ENCODE measurements at regions not wholly inside any gene's neighbourhood (a gene's known extent, or its start where the extent isn't known, plus 50 kb on each side); places are given as distances from the start of the nearest gene placed in this dataset.

DNA sequence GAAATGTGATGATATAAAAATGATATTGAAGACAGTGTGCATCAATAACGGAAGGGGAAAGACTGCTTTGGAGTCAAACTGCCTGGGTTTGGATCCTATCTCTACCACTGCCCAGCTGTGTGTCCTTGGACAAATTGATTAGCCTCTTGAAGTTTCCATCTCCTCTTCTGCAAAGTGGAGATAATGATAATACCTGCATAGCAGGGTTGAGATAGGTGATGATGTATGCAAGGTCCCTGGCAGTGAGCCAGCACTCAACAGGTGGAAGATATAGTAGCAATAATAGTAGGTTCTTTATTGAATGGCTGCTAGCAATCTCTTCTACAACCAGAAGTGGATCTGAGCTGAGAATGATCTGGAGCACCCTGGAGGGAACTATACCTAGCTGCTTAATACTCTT is 166.7 kb downstream of the MIS18A start:
- no peak for ATAC-seq
- no peak for TF ChIP-seq CTCF (IDR thresholded peaks at IDR 0.05)
- Mint-ChIP-seq H3K4me1 (no peaks in the 10 kb centered on the region), H3K9me3 (no peaks in the 10 kb centered on the region), H3K36me3 (no peaks in the 10 kb centered on the region), H3K27me3 (ENCODE audit: low read depth in 2 of 2) (peaks cover 8 to 12% of the 10 kb centered on the region in 2 donors), H3K4me3 (no peak overlapping the region), H3K27ac (no peak overlapping the region)
- no peaks in the 10 kb centered on the region for H3K4me1 ChIP-seq (ENCODE audit: control insufficient read depth, insufficient read depth, low read length)
- H3K27me3 ChIP-seq (ENCODE audit: control insufficient read depth, insufficient read depth, low read length), result no peaks in the 10 kb centered on the region
- no peak overlapping the region for H3K4me3 ChIP-seq (ENCODE audit: low read length)
- DNase-seq, result no peak
- H3K36me3 ChIP-seq (ENCODE audit: control insufficient read depth, insufficient read depth, low read length), result no peaks in the 10 kb centered on the region
- whole genome bisulfite sequencing (ENCODE audit: insufficient coverage), result 87% methylated on average over 1 of the region's 1 CpG
- intact Hi-C loops (cut with micrococcal nuclease), result no loop called here
- no peaks in the 10 kb centered on the region for H3K9me3 ChIP-seq (ENCODE audit: control insufficient read depth, insufficient read depth, low read length)
- H3K27ac ChIP-seq (ENCODE audit: low read length), result no peak overlapping the region

DNA sequence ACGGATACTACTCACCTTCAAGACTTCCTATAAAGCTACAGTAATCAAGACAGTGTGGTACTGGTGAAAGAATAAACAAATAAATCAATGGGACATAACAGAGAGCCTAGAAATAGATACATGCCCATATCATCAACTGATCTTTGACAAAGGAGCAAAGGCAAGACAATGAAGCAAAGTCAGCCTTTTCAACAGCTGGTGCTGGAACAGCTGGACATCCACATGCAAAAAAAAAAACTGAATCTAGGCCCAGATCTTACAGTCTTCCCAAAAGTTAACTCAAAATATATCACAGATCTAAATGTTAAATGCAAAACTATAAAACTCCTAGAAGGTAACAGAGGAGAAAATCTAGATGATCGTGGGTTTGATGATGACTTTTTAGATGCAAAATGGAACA is 170.3 kb downstream of the MIS18A start:
- Histone ChIP-seq H3K27ac (ENCODE audit: low read length) (no peak overlapping the region), H3K36me3 (ENCODE audit: control insufficient read depth, insufficient read depth, low read length) (no peaks in the 10 kb centered on the region), H3K4me3 (ENCODE audit: low read length) (no peak overlapping the region), H3K4me1 (ENCODE audit: control insufficient read depth, insufficient read depth, low read length) (no peaks in the 10 kb centered on the region), H3K9me3 (ENCODE audit: control insufficient read depth, insufficient read depth, low read length) (no peaks in the 10 kb centered on the region), H3K27me3 (ENCODE audit: control insufficient read depth, insufficient read depth, low read length) (no peaks in the 10 kb centered on the region)
- ATAC-seq (no peak), DNase-seq (no peak)
- no peaks in the 10 kb centered on the region for H3K36me3 Mint-ChIP-seq
- peaks cover 5 to 24% of the 10 kb centered on the region in 2 donors for H3K27me3 Mint-ChIP-seq (ENCODE audit: low read depth in 2 of 2)
- H3K27ac Mint-ChIP-seq, result no peak overlapping the region
- no peak overlapping the region for H3K4me3 Mint-ChIP-seq
- no peak for TF ChIP-seq CTCF (IDR thresholded peaks at IDR 0.05)
- no peaks in the 10 kb centered on the region for H3K4me1 Mint-ChIP-seq
- WGBS (ENCODE audit: insufficient coverage), result no CpG with 5 or more reads among the region's 2 CpGs
- intact Hi-C loops (cut with micrococcal nuclease), result no loop called here
- H3K9me3 Mint-ChIP-seq, result no peaks in the 10 kb centered on the region

GRCh38 chr21:32103361-32103760 is 175.5 kb downstream of the MIS18A start:
- H3K27ac Mint-ChIP-seq, result no peak overlapping the region
- no peaks in the 10 kb centered on the region for H3K4me1 Mint-ChIP-seq

More at GRCh38 chr21:32103361-32103760, 175.5 kb downstream of the MIS18A start:
- Mint-ChIP-seq H3K27me3 (ENCODE audit: low read depth in 2 of 2) (peaks cover 3 to 33% of the 10 kb centered on the region in 2 donors), H3K4me3 (no peak overlapping the region), H3K36me3 (no peaks in the 10 kb centered on the region), H3K9me3 (no peaks in the 10 kb centered on the region)
- 71% methylated on average over 1 of the region's 1 CpG for WGBS (ENCODE audit: insufficient coverage)
- Histone ChIP-seq H3K36me3 (ENCODE audit: control insufficient read depth, insufficient read depth, low read length) (no peaks in the 10 kb centered on the region), H3K4me1 (ENCODE audit: control insufficient read depth, insufficient read depth, low read length) (no peaks in the 10 kb centered on the region), H3K27me3 (ENCODE audit: control insufficient read depth, insufficient read depth, low read length) (no peaks in the 10 kb centered on the region), H3K27ac (ENCODE audit: low read length) (no peak overlapping the region), H3K9me3 (ENCODE audit: control insufficient read depth, insufficient read depth, low read length) (no peaks in the 10 kb centered on the region), H3K4me3 (ENCODE audit: low read length) (no peak overlapping the region)
- no peak for TF ChIP-seq CTCF (IDR thresholded peaks at IDR 0.05)
- ATAC-seq (no peak), DNase-seq (no peak)
- intact Hi-C loops (cut with micrococcal nuclease), result no loop called here

All from natural killer cell (primary cell).